Activated B cell treated with CpG ODN at 0.5 μM for 24 hours (primary cell): ENCODE measurements at regions not wholly inside any gene's neighbourhood (a gene's known extent, or its start where the extent isn't known, plus 50 kb on each side); places are given as distances from the start of the nearest gene placed in this dataset.

Source experiments
- ATAC-seq: fragments of 200-7000 bp; cut with Tn5 transposase; one replicate; pipeline ENCODE4 v1.10.0; 2021; ENCODE audit warnings: low read depth, mild to moderate bottlenecking, moderate library complexity
- CTCF ChIA-PET: fragments of 350-600 bp; sonication (Branson Sonifier 250); formaldehyde crosslinking; loops from one replicate; lab custom pipeline; 2021; ENCODE audit warnings: antibody characterized with exemption; lab: Charles Lee
- POLR2A ChIA-PET: fragments of 350-600 bp; sonication (Branson Sonifier 250); formaldehyde crosslinking; loops from one replicate; lab custom pipeline; 2021; ENCODE audit warnings: antibody characterized with exemption; lab: Charles Lee
- DNase-seq: peaks from one replicate; pipeline ENCODE4 v3.0.0; 2022
- H3K27ac Mint-ChIP-seq: one replicate; pipeline ENCODE4 v1.8.0; 2020; ENCODE audit warnings: mixed read lengths
- H3K27me3 Mint-ChIP-seq: one replicate; pipeline ENCODE4 v1.8.0; 2021; ENCODE audit warnings: mixed read lengths
- H3K36me3 Mint-ChIP-seq: one replicate; pipeline ENCODE4 v1.8.0; 2021; ENCODE audit warnings: low read depth, mixed read lengths
- H3K4me1 Mint-ChIP-seq: one replicate; pipeline ENCODE4 v1.8.0; 2021; ENCODE audit warnings: mixed read lengths
- H3K4me3 Mint-ChIP-seq: one replicate; pipeline ENCODE4 v1.8.0; 2020; ENCODE audit warnings: mild to moderate bottlenecking, mixed read lengths
- H3K9me3 Mint-ChIP-seq: one replicate; pipeline ENCODE4 v1.8.0; 2020; ENCODE audit warnings: mixed read lengths
- intact Hi-C: fragments of 100-400 bp; cut with micrococcal nuclease; formaldehyde crosslinking; loops from one replicate; pipeline ENCODE4 v1.15.1; 2024
- TF ChIP-seq, protein P1 (sequence below): fragments of 200-600 bp; IDR thresholded peaks from one replicate; pipeline ENCODE4 v1.8.0; 2022; ENCODE audit warnings: antibody characterized with exemption, mild to moderate bottlenecking

GRCh38 chr10:8463853-8464252 lies 409.4 kb downstream of the GATA3 start:
- Mint-ChIP-seq H3K9me3 (peaks cover 2% of the 10 kb centered on the region), H3K27ac (no peak overlapping the region), H3K4me3 (no peak overlapping the region), H3K36me3 (no peaks in the 10 kb centered on the region), H3K4me1 (no peaks in the 10 kb centered on the region), H3K27me3 (no peaks in the 10 kb centered on the region)
- ATAC-seq (no peak), DNase-seq (no peak)
- CTCF ChIA-PET, result no interaction called here
- TF ChIP-seq, protein P1, sequence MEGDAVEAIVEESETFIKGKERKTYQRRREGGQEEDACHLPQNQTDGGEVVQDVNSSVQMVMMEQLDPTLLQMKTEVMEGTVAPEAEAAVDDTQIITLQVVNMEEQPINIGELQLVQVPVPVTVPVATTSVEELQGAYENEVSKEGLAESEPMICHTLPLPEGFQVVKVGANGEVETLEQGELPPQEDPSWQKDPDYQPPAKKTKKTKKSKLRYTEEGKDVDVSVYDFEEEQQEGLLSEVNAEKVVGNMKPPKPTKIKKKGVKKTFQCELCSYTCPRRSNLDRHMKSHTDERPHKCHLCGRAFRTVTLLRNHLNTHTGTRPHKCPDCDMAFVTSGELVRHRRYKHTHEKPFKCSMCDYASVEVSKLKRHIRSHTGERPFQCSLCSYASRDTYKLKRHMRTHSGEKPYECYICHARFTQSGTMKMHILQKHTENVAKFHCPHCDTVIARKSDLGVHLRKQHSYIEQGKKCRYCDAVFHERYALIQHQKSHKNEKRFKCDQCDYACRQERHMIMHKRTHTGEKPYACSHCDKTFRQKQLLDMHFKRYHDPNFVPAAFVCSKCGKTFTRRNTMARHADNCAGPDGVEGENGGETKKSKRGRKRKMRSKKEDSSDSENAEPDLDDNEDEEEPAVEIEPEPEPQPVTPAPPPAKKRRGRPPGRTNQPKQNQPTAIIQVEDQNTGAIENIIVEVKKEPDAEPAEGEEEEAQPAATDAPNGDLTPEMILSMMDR, result no peak
- intact Hi-C loops, result no loop called here
- POLR2A ChIA-PET, result no interaction called here

DNA sequence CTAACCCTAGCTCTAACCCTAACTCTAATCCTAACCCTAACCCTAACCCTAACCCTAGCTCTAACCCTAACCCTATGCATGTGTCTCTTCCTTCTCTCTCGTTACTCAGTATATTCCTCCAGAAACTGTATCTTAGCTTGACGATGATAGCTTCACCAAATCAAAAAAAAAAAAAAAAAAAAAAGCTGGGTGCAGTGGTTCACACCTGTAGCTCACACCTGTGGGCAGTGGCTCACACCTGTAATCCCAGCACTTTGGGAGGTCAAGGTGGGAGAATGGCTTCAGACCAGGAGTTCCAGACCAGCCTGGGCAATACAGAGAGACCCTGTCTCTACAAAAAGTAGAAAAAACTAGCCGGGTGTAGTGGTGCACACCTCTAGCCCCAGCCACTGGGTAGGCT lies 414.0 kb downstream of the GATA3 start:
- H3K27me3 Mint-ChIP-seq, result no peaks in the 10 kb centered on the region
- intact Hi-C loops, result no loop called here
- no peak for ATAC-seq
- TF ChIP-seq, protein P1, result no peak
- H3K27ac Mint-ChIP-seq, result no peak overlapping the region
- no peaks in the 10 kb centered on the region for H3K36me3 Mint-ChIP-seq
- no peaks in the 10 kb centered on the region for H3K4me1 Mint-ChIP-seq
- no peak for DNase-seq
- H3K4me3 Mint-ChIP-seq, result no peak overlapping the region
- H3K9me3 Mint-ChIP-seq, result peaks cover 2% of the 10 kb centered on the region
- ChIA-PET CTCF (no interaction called here), POLR2A (no interaction called here)

- ATAC-seq (no peak), DNase-seq (no peak)
- Mint-ChIP-seq H3K27me3 (no peaks in the 10 kb centered on the region), H3K4me1 (no peaks in the 10 kb centered on the region), H3K9me3 (peaks cover 6% of the 10 kb centered on the region), H3K4me3 (no peak overlapping the region), H3K27ac (no peak overlapping the region), H3K36me3 (no peaks in the 10 kb centered on the region)
- ChIA-PET CTCF (no interaction called here), POLR2A (no interaction called here)
- TF ChIP-seq, protein P1, result no peak
- intact Hi-C loops, result no loop called here
Measured at GRCh38 chr10:8473205-8473604, 418.7 kb downstream of the GATA3 start.

- Mint-ChIP-seq H3K27me3 (no peaks in the 10 kb centered on the region), H3K36me3 (no peaks in the 10 kb centered on the region), H3K4me3 (no peak overlapping the region), H3K4me1 (no peaks in the 10 kb centered on the region), H3K9me3 (peaks cover 9% of the 10 kb centered on the region), H3K27ac (no peak overlapping the region)
- intact Hi-C loops, result no loop called here
- CTCF ChIA-PET, result no interaction called here
- no peak for ATAC-seq
- POLR2A ChIA-PET, result no interaction called here
- no peak for DNase-seq
- TF ChIP-seq, protein P1, result no peak
Measured at GRCh38 chr10:8477300-8477699, 422.8 kb downstream of the GATA3 start.

DNA sequence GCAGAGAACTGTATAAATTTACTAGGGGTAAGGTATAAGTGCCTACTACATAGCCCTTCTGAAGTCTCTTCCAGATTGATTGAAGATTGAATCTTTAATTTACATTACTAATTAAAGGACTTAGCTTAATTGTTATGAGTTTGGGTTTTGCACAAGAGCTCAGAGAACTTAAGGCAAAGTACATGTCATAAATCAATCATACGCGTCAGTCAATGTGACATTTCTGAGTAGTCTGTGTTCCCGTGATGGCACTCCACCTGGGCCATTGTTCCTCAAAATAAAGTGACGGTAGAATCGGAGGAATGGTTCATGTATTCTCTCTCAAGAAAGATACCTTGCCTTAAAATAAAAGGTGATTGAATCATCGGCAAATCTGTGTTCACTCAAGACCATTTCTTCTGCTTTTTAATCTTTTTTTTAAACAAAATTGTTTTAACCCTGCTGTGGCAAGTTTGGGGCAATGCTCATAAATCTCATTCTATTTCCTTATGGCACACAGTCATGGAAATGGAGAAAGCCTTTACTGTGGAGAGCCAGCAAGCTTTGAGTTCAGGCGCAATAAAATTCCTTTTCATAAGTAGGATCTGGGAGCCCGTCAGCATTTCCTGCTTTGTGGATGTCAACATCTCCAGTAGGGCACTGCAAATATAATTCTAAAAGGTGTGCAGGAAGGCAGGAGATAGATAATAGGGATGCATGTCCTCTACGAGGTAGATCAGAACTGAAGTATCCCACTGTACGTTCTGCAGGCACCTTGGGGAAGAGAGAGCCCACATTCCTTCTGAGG lies 427.4 kb downstream of the GATA3 start:
- Mint-ChIP-seq H3K36me3 (no peaks in the 10 kb centered on the region), H3K27me3 (no peaks in the 10 kb centered on the region), H3K4me1 (no peaks in the 10 kb centered on the region), H3K4me3 (no peak overlapping the region), H3K27ac (no peak overlapping the region), H3K9me3 (peaks cover 5% of the 10 kb centered on the region)
- CTCF ChIA-PET, result no interaction called here
- ATAC-seq (no peak), DNase-seq (no peak)
- TF ChIP-seq, protein P1, result no peak
- POLR2A ChIA-PET, result no interaction called here
- intact Hi-C loops, result no loop called here
